H9 (cell line): ENCODE measurements at regions not wholly inside any gene's neighbourhood (a gene's known extent, or its start where the extent isn't known, plus 50 kb on each side); places are given as distances from the start of the nearest gene placed in this dataset.
"Not testable (repeated sequence)": the region's sequence is repeated elsewhere in the genome, so short reads cannot be mapped to it uniquely, and the experiment has no call there.

Experiments
- DNase-seq: peaks from one replicate; pipeline ENCODE4 v3.0.0-alpha.2; 2017
- H2AFZ ChIP-seq: one replicate; pipeline ENCODE4 v1.6.1; 2013; ENCODE audit warnings: mild to moderate bottlenecking, low read length, control low read depth, moderate library complexity
- H2AK5ac ChIP-seq: 2 replicates; pipeline ENCODE4 v1.6.1; 2013; ENCODE audit warnings: low read length, control low read depth, mixed read lengths; ENCODE audit not compliant: insufficient read length
- H2BK120ac ChIP-seq: one replicate; pipeline ENCODE4 v1.6.1; 2013; ENCODE audit warnings: low read depth, mild to moderate bottlenecking, low read length, control low read depth, inconsistent platforms; ENCODE audit not compliant: poor library complexity, severe bottlenecking
- H2BK12ac ChIP-seq: 2 replicates; pipeline ENCODE4 v1.6.1; 2013; ENCODE audit warnings: low read length, control low read depth, mixed read lengths, low read depth; ENCODE audit not compliant: insufficient read length
- H2BK15ac ChIP-seq: 2 replicates; pipeline ENCODE4 v1.6.1; 2013; ENCODE audit warnings: low read depth, low read length, control low read depth
- H2BK20ac ChIP-seq: one replicate; pipeline ENCODE4 v1.6.1; 2013; ENCODE audit warnings: low read depth, mild to moderate bottlenecking, low read length, control low read depth, inconsistent platforms; ENCODE audit not compliant: poor library complexity, severe bottlenecking
- H2BK5ac ChIP-seq: 2 replicates; pipeline ENCODE4 v1.6.1; 2013; ENCODE audit warnings: low read length, control low read depth, mixed read lengths; ENCODE audit not compliant: insufficient read length
- H3K14ac ChIP-seq: 2 replicates; pipeline ENCODE4 v1.6.1; 2013; ENCODE audit warnings: low read length, control low read depth; ENCODE audit not compliant: insufficient read depth
- H3K18ac ChIP-seq: 2 replicates; pipeline ENCODE4 v1.6.1; 2013; ENCODE audit warnings: low read depth, mild to moderate bottlenecking, mixed read lengths, low read length, control low read depth; ENCODE audit not compliant: insufficient read length
- H3K23ac ChIP-seq: 2 replicates; pipeline ENCODE4 v1.6.1; 2013; ENCODE audit warnings: low read length, control low read depth, mixed read lengths, low read depth; ENCODE audit not compliant: insufficient read length
- H3K23me2 ChIP-seq: 2 replicates; pipeline ENCODE4 v1.6.1; 2013; ENCODE audit warnings: low read depth, mild to moderate bottlenecking, mixed read lengths, low read length, control low read depth; ENCODE audit not compliant: insufficient read length, poor library complexity, severe bottlenecking
- H3K27ac ChIP-seq: 2 replicates; pipeline ENCODE4 v1.5.1; 2013; ENCODE audit warnings: low read length, control low read depth, mixed read lengths, low read depth; ENCODE audit not compliant: insufficient read length
- H3K27me3 ChIP-seq: 2 replicates; pipeline ENCODE4 v1.6.1; 2013; ENCODE audit warnings: low read length, control low read depth, inconsistent platforms; ENCODE audit not compliant: insufficient read depth
- H3K4ac ChIP-seq: 2 replicates; pipeline ENCODE4 v1.6.1; 2013; ENCODE audit warnings: low read depth, mild to moderate bottlenecking, control low read depth, inconsistent platforms, low read length, moderate library complexity
- H3K4me1 ChIP-seq: 2 replicates; pipeline ENCODE4 v1.6.1; 2013; ENCODE audit warnings: low read length, control low read depth, inconsistent platforms; ENCODE audit not compliant: insufficient read depth
- H3K4me2 ChIP-seq: 2 replicates; pipeline ENCODE4 v1.6.1; 2013; ENCODE audit warnings: low read length, control low read depth, mixed read lengths; ENCODE audit not compliant: insufficient read length, insufficient read depth
- H3K56ac ChIP-seq: 2 replicates; pipeline ENCODE4 v1.6.1; 2013; ENCODE audit warnings: low read depth, mild to moderate bottlenecking, mixed read lengths, low read length, control low read depth; ENCODE audit not compliant: insufficient read length
- H3K79me1 ChIP-seq: 2 replicates; pipeline ENCODE4 v1.6.1; 2013; ENCODE audit warnings: low read depth, mild to moderate bottlenecking, moderate library complexity, low read length, control low read depth, inconsistent platforms; ENCODE audit not compliant: insufficient read depth, poor library complexity, severe bottlenecking
- H3K79me2 ChIP-seq: 2 replicates; pipeline ENCODE4 v1.6.1; 2013; ENCODE audit warnings: low read length, control low read depth, inconsistent platforms; ENCODE audit not compliant: insufficient read depth
- H3K9ac ChIP-seq: 2 replicates; pipeline ENCODE4 v1.6.1; 2013; ENCODE audit warnings: low read length, control low read depth, mixed read lengths; ENCODE audit not compliant: insufficient read length; ENCODE audit errors: extremely low read depth
- H3K9me3 ChIP-seq: one replicate; pipeline ENCODE4 v1.6.1; 2013; ENCODE audit warnings: low read depth, low read length, inconsistent platforms; ENCODE audit not compliant: control insufficient read depth
- H3T11ph ChIP-seq: one replicate; pipeline ENCODE4 v1.6.1; 2013; ENCODE audit warnings: mild to moderate bottlenecking, low read length, control low read depth, inconsistent platforms
- H4K20me1 ChIP-seq: one replicate; pipeline ENCODE4 v1.6.1; 2013; ENCODE audit not compliant: control insufficient read depth, insufficient read length, insufficient read depth
- H4K5ac ChIP-seq: 2 replicates; pipeline ENCODE4 v1.6.1; 2013; ENCODE audit warnings: low read depth, mild to moderate bottlenecking, mixed read lengths, low read length, control low read depth; ENCODE audit not compliant: insufficient read length
- H4K8ac ChIP-seq: replicated peaks from 2 replicates; pipeline ENCODE4 v1.6.1; 2013; ENCODE audit warnings: low read length, control low read depth, mixed read lengths, low read depth; ENCODE audit not compliant: insufficient read length
- H4K91ac ChIP-seq: 2 replicates; pipeline ENCODE4 v1.6.1; 2013; ENCODE audit warnings: low read depth, mild to moderate bottlenecking, moderate library complexity, mixed read lengths, low read length, control low read depth; ENCODE audit not compliant: insufficient read length
- H3K27ac Mint-ChIP-seq, 3 experiments: 2 replicates in 2 of 3; 3 replicates in 1 of 3; pipeline ENCODE4 v1.8.0; 2020 to 2021; ENCODE audit warnings: mixed read lengths in 3 of 3, mild to moderate bottlenecking in 1 of 3, moderate library complexity in 1 of 3
- H3K27me3 Mint-ChIP-seq: 2 replicates; pipeline ENCODE4 v1.8.0; 2021; ENCODE audit warnings: low read depth, mild to moderate bottlenecking, moderate library complexity, mixed read lengths
- H3K36me3 Mint-ChIP-seq, 3 experiments: 2 replicates in 2 of 3; 3 replicates in 1 of 3; pipeline ENCODE4 v1.8.0; 2020 to 2021; ENCODE audit warnings: low read depth in 3 of 3, mixed read lengths in 3 of 3; ENCODE audit not compliant: insufficient read depth in 1 of 3
- H3K4me1 Mint-ChIP-seq, 2 experiments: 2 replicates each; pipeline ENCODE4 v1.8.0; 2020; ENCODE audit warnings: mixed read lengths in 2 of 2
- H3K4me3 Mint-ChIP-seq, 2 experiments: 2 replicates in 1 of 2; 3 replicates in 1 of 2; pipeline ENCODE4 v1.8.0; 2020 to 2021; ENCODE audit warnings: mild to moderate bottlenecking in 2 of 2, mixed read lengths in 2 of 2, moderate library complexity in 1 of 2
- H3K9me3 Mint-ChIP-seq, 2 experiments: 2 replicates in 1 of 2; 3 replicates in 1 of 2; pipeline ENCODE4 v1.8.0; 2020; ENCODE audit warnings: mild to moderate bottlenecking in 2 of 2, mixed read lengths in 2 of 2, moderate library complexity in 1 of 2
- WGBS: extraction: QIAGEN DNeasy Blood & Tissue Kit; methylation state at CpG from one replicate; pipeline ENCODE4 v1.1.7; 2013; ENCODE audit warnings: missing lambda C conversion rate, low lambda C conversion rate, mixed read lengths; ENCODE audit not compliant: insufficient read length; ENCODE audit errors: extremely low coverage; 5-methylcytosine and 5-hydroxymethylcytosine counted together

DNA sequence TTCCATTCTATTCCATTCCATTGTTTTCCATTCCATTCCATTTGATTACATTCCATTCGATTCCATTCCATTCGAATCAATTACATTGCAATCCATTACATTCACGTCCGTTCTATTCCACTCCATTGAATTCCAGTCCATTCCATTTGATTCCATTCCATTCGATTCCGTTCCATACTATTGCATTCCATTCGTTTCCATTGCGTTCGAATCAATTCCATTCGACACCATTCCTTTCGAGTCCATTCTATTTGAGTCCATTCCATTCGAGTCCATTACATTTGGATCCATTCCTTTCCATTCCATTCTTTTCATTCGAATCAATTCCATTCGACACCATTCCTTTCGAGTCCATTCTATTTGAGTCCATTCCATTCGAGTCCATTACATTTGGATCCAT, 1122.9 kb downstream of the RPIA start:
- H3K36me3 Mint-ChIP-seq, result peaks cover 60 to 89% (median 72%) of the 10 kb centered on the region in 3 experiments
- WGBS, result 100% methylated on average over 15 of the region's 16 CpGs
- not testable (repeated sequence) for H3K4me2 ChIP-seq, H3K9ac ChIP-seq, H3K27ac ChIP-seq, H3K9me3 Mint-ChIP-seq, H2AK5ac ChIP-seq, H4K91ac ChIP-seq, H4K5ac ChIP-seq, H3K9me3 ChIP-seq, H3T11ph ChIP-seq, H2BK12ac ChIP-seq, H3K79me1 ChIP-seq, H4K8ac ChIP-seq, H2BK120ac ChIP-seq, H3K14ac ChIP-seq, H3K4me1 Mint-ChIP-seq, H3K27ac Mint-ChIP-seq, DNase-seq, H3K18ac ChIP-seq, H3K23ac ChIP-seq, H2AFZ ChIP-seq, H3K4me1 ChIP-seq, H2BK5ac ChIP-seq, H4K20me1 ChIP-seq, H3K23me2 ChIP-seq, H3K79me2 ChIP-seq, H3K4me3 Mint-ChIP-seq, H2BK15ac ChIP-seq, H2BK20ac ChIP-seq, H3K4ac ChIP-seq, H3K56ac ChIP-seq, H3K27me3 ChIP-seq
- H3K27me3 Mint-ChIP-seq, result peaks cover 26% of the 10 kb centered on the region
